Fibroblast of lung (primary cell): ENCODE measurements at regions not wholly inside any gene's neighbourhood (a gene's known extent, or its start where the extent isn't known, plus 50 kb on each side); places are given as distances from the start of the nearest gene placed in this dataset.

Source experiments
- EZH2 ChIP-seq: IDR thresholded peaks from 2 replicates; pipeline ENCODE4 v1.5.1; 2012; ENCODE audit warnings: low read length, control low read depth, mild to moderate bottlenecking; ENCODE audit errors: missing control alignments
- TF ChIP-seq, protein P1 (sequence below), 2 donors: IDR thresholded peaks in 1 of 2; conservative IDR thresholded peaks in 1 of 2; 1 replicate in 1 of 2; 2 replicates in 1 of 2; pipeline ENCODE4 v1.5.1; 2011 to 2012; ENCODE audit warnings: low read length in 2 of 2, control low read depth in 1 of 2, inconsistent platforms in 1 of 2, low read depth in 1 of 2, mild to moderate bottlenecking in 1 of 2

DNA sequence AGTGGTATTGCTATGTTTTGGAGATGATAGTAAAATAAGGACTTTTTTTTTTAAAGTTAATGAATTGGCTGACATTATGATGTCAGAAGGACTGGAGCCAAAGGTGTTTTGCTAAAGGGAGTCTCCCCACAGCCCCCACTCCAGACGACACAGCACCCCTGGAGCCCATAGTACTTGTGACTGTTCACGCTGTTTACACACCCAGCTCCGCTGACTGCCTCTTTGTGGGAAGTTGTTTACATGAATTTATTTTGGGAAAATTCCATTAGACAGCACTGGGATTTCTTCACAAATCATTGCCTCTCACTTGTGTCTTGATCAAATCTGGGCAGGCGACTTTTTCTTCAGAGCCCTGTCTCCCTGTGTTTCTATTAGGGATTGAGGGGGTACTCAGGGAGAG lies 108.6 kb downstream of the C17orf67 start:
- TF ChIP-seq, protein P1, sequence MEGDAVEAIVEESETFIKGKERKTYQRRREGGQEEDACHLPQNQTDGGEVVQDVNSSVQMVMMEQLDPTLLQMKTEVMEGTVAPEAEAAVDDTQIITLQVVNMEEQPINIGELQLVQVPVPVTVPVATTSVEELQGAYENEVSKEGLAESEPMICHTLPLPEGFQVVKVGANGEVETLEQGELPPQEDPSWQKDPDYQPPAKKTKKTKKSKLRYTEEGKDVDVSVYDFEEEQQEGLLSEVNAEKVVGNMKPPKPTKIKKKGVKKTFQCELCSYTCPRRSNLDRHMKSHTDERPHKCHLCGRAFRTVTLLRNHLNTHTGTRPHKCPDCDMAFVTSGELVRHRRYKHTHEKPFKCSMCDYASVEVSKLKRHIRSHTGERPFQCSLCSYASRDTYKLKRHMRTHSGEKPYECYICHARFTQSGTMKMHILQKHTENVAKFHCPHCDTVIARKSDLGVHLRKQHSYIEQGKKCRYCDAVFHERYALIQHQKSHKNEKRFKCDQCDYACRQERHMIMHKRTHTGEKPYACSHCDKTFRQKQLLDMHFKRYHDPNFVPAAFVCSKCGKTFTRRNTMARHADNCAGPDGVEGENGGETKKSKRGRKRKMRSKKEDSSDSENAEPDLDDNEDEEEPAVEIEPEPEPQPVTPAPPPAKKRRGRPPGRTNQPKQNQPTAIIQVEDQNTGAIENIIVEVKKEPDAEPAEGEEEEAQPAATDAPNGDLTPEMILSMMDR (conservative IDR thresholded peaks at IDR 0.05 in 1 of 2, IDR thresholded peaks at IDR 0.05 in 1 of 2; ENCODE audit: low read depth in 1 of 2, low read length in 2 of 2): no peak
- TF ChIP-seq EZH2: no peak
